ENCODE measurements at regions not wholly inside any gene's neighbourhood (a gene's known extent, or its start where the extent isn't known, plus 50 kb on each side); places are given as distances from the start of the nearest gene placed in this dataset.

GRCh38 chr5:54844266-54844665, 141.1 kb downstream of the ESM1 start:
- Histone ChIP-seq H3K27me3 (no peaks in the 10 kb centered on the region), H3K4me1 (peaks cover 0 to 9% (median 0%) of the 10 kb centered on the region in 3 donors), H3K9me3 (no peaks in the 10 kb centered on the region), H3K4me3 (no peak overlapping the region), H3K36me3 (no peaks in the 10 kb centered on the region), H3K27ac (no peak overlapping the region)
- intact Hi-C loops (cut with DNase I): loop anchor here (5.0 kb wide), 1 partner anchor 327 kb away; the partner anchor contains the start of gene SNX18
- TF ChIP-seq CTCF (IDR thresholded peaks at IDR 0.05): no peak
- no peak for DNase-seq
- WGBS, 2 donors: 57 to 70% methylated on average over 4 of the region's 4 CpGs

- Histone ChIP-seq H3K4me3 (no peak overlapping the region), H3K36me3 (no peaks in the 10 kb centered on the region), H3K9me3 (no peaks in the 10 kb centered on the region), H3K27ac (no peak overlapping the region), H3K4me1 (peaks cover 0 to 9% (median 0%) of the 10 kb centered on the region in 3 donors), H3K27me3 (no peaks in the 10 kb centered on the region)
- 96 to 100% methylated on average over 1 of the region's 1 CpG for WGBS, 2 donors
- TF ChIP-seq POLR2A (IDR thresholded peaks at IDR 0.05) (no peak), CTCF (IDR thresholded peaks at IDR 0.05) (no peak)
- DNase-seq: no peak
- intact Hi-C loops (cut with DNase I): loop anchor here (5.0 kb wide), 1 partner anchor 324 kb away; the partner anchor contains the start of gene SNX18
These were observed 143.9 kb downstream of the ESM1 start for GRCh38 chr5:54841481-54841880.

GRCh38 chr5:54838843-54839242, 146.6 kb downstream of the ESM1 start:
- Histone ChIP-seq H3K4me3 (no peak overlapping the region), H3K4me1 (no peaks in the 10 kb centered on the region), H3K9me3 (no peaks in the 10 kb centered on the region), H3K27me3 (no peaks in the 10 kb centered on the region), H3K36me3 (no peaks in the 10 kb centered on the region), H3K27ac (no peak overlapping the region)
- intact Hi-C loops (cut with DNase I): no loop called here
- no peak for DNase-seq
- WGBS, 2 donors: 81 to 88% methylated on average over 1 of the region's 1 CpG
- TF ChIP-seq CTCF (IDR thresholded peaks at IDR 0.05): no peak
- TF ChIP-seq POLR2A (IDR thresholded peaks at IDR 0.05): no peak

GRCh38 chr5:54837981-54838380, 147.4 kb downstream of the ESM1 start:
- TF ChIP-seq POLR2A (IDR thresholded peaks at IDR 0.05): no peak
- no peak for TF ChIP-seq CTCF (IDR thresholded peaks at IDR 0.05)
- Histone ChIP-seq H3K36me3 (no peaks in the 10 kb centered on the region), H3K4me1 (no peaks in the 10 kb centered on the region), H3K4me3 (no peak overlapping the region), H3K27me3 (no peaks in the 10 kb centered on the region), H3K27ac (no peak overlapping the region), H3K9me3 (no peaks in the 10 kb centered on the region)
- intact Hi-C loops (cut with DNase I): no loop called here
- no peak for DNase-seq
- WGBS, 2 donors: 75 to 79% methylated on average over 6 of the region's 6 CpGs

GRCh38 chr5:54837093-54837492, 148.3 kb downstream of the ESM1 start:
- intact Hi-C loops (cut with DNase I): no loop called here
- 63 to 79% methylated on average over 7 of the region's 7 CpGs for WGBS, 2 donors
- no peaks in the 10 kb centered on the region for H3K4me1 ChIP-seq

More at GRCh38 chr5:54837093-54837492, 148.3 kb downstream of the ESM1 start:
- TF ChIP-seq CTCF (IDR thresholded peaks at IDR 0.05) (no peak), POLR2A (IDR thresholded peaks at IDR 0.05) (no peak)
- Histone ChIP-seq H3K27me3 (no peaks in the 10 kb centered on the region), H3K9me3 (no peaks in the 10 kb centered on the region), H3K4me3 (no peak overlapping the region), H3K27ac (no peak overlapping the region), H3K36me3 (no peaks in the 10 kb centered on the region)
- DNase-seq: no peak
